Lower lobe of right lung (tissue), 2 donors: ENCODE measurements at regions not wholly inside any gene's neighbourhood (a gene's known extent, or its start where the extent isn't known, plus 50 kb on each side); places are given as distances from the start of the nearest gene placed in this dataset.

Experiments
- ATAC-seq, 2 donors: fragments of 200-7000 bp; cut with Tn5 transposase; one replicate each; pipeline ENCODE4 v1.9.1; 2020 to 2022; ENCODE audit warnings: mild to moderate bottlenecking in 2 of 2, moderate library complexity in 2 of 2
- DNase-seq: peaks from one replicate; pipeline ENCODE4 v3.0.0-alpha.2; 2020
- H3K27ac ChIP-seq: fragments of 200-600 bp; one replicate; pipeline ENCODE4 v1.8.0; 2022
- H3K27me3 ChIP-seq: fragments of 200-600 bp; one replicate; pipeline ENCODE4 v1.8.0; 2022; ENCODE audit warnings: low read depth
- H3K36me3 ChIP-seq: fragments of 200-600 bp; one replicate; pipeline ENCODE4 v1.8.0; 2022; ENCODE audit warnings: mild to moderate bottlenecking
- H3K4me1 ChIP-seq: fragments of 200-600 bp; one replicate; pipeline ENCODE4 v1.8.0; 2022
- H3K4me3 ChIP-seq: fragments of 200-600 bp; one replicate; pipeline ENCODE4 v1.8.0; 2022; ENCODE audit warnings: mild to moderate bottlenecking
- H3K9me3 ChIP-seq: fragments of 200-600 bp; one replicate; pipeline ENCODE4 v1.8.0; 2022
- intact Hi-C: fragments of 100-400 bp; cut with DNase I; formaldehyde crosslinking; loops from one replicate; pipeline ENCODE4 v1.11.0; 2022
- TF ChIP-seq, protein P1 (sequence below): fragments of 200-600 bp; IDR thresholded peaks from one replicate; pipeline ENCODE4 v1.8.0; 2022; ENCODE audit warnings: antibody characterized with exemption, mild to moderate bottlenecking
- donor health status: DM: no; HTN: yes; CAD: no; lungs with severe emphysema.

DNA sequence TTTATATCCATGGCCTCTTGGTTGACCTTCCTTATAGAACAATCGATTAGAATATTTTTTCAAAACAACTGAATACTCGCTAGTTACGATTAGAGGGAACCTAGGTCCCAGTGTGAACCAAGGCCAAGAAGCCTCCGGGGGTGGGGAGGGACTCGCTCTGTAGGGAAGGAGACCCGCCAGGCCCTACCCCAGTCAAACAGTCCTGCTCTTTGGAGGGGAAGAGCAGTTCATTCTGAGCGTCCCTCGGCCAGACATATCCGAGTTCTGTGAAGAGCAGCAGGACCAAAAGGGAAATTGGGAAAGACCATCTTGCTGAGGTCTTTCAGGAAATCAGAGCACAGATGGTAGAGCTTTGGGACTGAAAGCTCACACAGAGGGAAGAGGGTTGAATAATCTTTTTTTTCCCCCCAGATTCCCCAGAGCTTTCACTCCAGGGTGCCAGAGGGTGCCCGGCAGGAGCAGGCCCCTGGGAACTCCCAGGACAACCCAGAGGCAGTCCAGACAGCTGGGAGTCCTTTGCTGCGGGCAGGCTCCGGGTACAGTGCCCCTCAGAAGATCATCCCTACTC lies 137.2 kb upstream of the HES1 start:
- DNase-seq = no peak
- ATAC-seq = no peak
- Histone ChIP-seq H3K27ac (peak overlapping the region; percentile 20), H3K4me3 (no peak overlapping the region), H3K4me1 (peaks cover 40% of the 10 kb centered on the region), H3K36me3 (no peaks in the 10 kb centered on the region), H3K9me3 (no peaks in the 10 kb centered on the region), H3K27me3 (no peaks in the 10 kb centered on the region)
- intact Hi-C loops = no loop called here
- TF ChIP-seq, protein P1, sequence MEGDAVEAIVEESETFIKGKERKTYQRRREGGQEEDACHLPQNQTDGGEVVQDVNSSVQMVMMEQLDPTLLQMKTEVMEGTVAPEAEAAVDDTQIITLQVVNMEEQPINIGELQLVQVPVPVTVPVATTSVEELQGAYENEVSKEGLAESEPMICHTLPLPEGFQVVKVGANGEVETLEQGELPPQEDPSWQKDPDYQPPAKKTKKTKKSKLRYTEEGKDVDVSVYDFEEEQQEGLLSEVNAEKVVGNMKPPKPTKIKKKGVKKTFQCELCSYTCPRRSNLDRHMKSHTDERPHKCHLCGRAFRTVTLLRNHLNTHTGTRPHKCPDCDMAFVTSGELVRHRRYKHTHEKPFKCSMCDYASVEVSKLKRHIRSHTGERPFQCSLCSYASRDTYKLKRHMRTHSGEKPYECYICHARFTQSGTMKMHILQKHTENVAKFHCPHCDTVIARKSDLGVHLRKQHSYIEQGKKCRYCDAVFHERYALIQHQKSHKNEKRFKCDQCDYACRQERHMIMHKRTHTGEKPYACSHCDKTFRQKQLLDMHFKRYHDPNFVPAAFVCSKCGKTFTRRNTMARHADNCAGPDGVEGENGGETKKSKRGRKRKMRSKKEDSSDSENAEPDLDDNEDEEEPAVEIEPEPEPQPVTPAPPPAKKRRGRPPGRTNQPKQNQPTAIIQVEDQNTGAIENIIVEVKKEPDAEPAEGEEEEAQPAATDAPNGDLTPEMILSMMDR = no peak

DNA sequence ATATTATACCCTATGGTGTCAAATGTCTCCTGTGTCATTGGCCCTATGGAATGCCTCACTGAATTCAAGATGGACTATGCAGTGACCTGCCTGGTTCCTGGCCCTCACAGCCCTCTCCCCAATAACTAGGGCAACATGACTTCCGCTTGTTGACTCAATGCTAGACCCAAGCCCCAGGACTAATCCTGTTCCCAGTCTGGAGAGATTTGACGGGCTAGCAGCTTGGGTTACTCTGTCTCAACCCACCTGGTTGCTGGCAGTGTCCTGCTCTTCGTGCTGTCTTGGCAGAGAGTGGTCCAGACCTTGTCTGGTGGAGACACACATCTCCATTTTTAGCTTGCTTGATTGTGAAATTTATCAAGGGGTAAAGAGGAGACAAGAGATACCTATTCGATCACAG lies 135.8 kb upstream of the HES1 start:
- Histone ChIP-seq H3K36me3 (no peaks in the 10 kb centered on the region), H3K4me3 (no peak overlapping the region), H3K4me1 (peaks cover 54% of the 10 kb centered on the region), H3K27me3 (no peaks in the 10 kb centered on the region), H3K27ac (no peak overlapping the region), H3K9me3 (no peaks in the 10 kb centered on the region)
- ATAC-seq (no peak), DNase-seq (no peak)
- intact Hi-C loops = no loop called here
- TF ChIP-seq, protein P1 = no peak

DNA sequence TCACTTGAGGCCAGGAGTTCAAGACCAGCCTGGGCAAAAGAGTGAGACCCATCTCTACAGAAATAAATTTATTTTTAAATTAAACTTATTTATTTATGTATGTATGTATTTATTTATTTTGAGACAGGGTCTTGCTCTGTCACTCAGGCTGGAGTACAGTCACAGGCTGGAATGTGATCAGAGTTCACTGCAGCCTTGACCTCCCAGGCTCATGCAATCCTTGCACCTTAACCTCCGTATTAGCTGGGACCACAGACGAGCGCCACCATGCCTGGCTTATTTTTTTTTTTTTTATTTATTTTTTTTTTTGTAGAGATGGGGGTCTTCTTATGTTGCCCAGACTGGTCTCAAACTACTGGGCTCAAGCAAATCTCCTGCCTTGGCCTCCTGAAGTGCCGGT lies 135.2 kb upstream of the HES1 start:
- ATAC-seq (no peak), DNase-seq (no peak)
- TF ChIP-seq, protein P1 = no peak
- Histone ChIP-seq H3K27me3 (no peaks in the 10 kb centered on the region), H3K4me3 (no peak overlapping the region), H3K27ac (no peak overlapping the region), H3K4me1 (peaks cover 60% of the 10 kb centered on the region), H3K9me3 (no peaks in the 10 kb centered on the region), H3K36me3 (no peaks in the 10 kb centered on the region)
- intact Hi-C loops = no loop called here

DNA sequence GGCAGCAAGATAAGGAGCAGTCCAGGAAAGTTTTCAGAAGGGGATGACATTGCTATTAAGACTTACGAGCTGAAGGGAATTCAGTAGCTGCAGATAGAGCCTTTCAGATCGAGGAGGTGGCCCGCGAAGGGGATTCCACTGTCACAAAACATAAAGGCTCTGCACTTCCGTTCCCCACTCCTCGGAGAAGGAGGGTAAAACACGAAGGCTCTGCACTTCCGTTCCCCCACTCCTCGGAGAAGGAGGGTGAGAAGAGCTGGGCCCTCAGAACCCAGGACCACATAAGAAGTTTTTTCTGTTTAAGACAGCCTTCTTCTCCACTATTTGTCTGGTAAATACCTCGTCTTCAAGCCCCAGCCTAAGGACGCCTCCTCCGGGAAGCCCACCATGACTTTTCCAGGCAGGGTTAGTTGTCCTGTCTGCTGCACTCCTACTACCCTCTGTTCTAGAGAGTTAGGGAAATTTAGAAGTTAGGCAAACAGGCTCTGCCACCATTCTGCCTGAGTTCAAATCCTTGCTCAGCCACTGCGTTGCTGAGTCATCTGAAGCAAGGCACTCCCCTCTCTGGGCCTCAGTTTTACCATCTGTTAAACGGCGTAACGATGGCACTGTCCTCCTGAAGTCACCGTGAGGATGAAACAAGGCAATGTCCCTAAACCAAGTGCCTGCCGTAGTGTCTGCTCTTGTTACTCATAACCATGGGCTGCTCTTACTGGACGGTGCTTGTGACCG lies 134.1 kb upstream of the HES1 start:
- TF ChIP-seq, protein P1 = no peak
- peak overlapping the region; percentile 88 for H3K27ac ChIP-seq
- H3K36me3 ChIP-seq = no peaks in the 10 kb centered on the region
- H3K4me3 ChIP-seq = no peak overlapping the region
- intact Hi-C loops = no loop called here
- ATAC-seq = no peak
- H3K4me1 ChIP-seq = peaks cover 58% of the 10 kb centered on the region
- DNase-seq = no peak
- H3K9me3 ChIP-seq = no peaks in the 10 kb centered on the region
- H3K27me3 ChIP-seq = no peaks in the 10 kb centered on the region

DNA sequence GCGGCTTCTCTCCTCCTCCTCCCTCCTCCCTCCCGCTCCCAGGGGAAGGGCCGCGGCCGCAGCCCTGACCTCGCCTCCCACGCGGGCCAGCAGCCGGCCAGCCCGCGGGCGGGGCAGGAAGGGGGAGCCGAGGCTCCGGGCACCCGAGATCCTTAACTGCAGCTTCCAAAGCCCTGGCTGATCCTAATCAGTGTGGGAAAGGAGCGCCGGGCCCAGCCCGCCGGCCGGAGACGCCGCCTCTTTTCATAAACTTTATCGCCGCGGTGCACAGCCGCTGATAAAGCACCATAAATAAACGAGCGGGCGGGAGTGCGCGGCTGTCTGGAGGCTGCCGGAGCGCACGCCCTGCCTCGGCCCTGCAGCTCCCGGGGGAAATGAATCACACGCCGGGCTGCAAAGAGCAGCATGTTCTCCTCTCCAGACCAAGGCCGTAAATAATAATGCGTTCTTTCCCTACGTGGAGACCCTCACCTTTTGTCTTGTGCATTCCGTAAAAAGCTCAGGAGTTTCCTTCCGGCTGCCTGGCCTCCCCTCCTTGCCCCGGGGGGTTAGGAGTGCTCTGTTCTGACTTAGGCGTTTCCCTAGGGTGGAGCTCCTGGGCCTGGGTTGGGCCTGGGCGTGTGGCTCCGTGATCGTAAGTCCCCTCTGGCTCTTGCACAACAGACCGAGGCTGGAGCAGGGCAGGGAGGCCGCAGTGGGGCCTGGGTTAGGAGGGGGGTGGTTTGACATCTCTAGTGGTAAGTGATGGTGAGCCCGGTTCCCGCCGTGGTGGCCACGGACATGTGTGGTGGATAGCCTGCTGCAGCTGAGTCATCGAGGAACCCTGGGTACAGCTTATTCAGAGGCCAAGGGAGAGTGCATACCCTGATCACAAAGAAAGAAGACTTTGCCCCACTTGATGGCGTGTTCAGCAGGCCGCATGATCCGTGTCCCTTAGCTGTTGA lies 132.6 kb upstream of the HES1 start:
- peak overlapping the region; percentile 57 for H3K4me3 ChIP-seq
- H3K27me3 ChIP-seq = no peaks in the 10 kb centered on the region
- TF ChIP-seq, protein P1 = no peak
- peak overlapping the region; percentile 88 for H3K27ac ChIP-seq
- no peaks in the 10 kb centered on the region for H3K36me3 ChIP-seq
- no peaks in the 10 kb centered on the region for H3K9me3 ChIP-seq
- intact Hi-C loops = no loop called here
- peak; percentile 92 to 95 for ATAC-seq
- DNase-seq = peak; percentile 91
- peaks cover 43% of the 10 kb centered on the region for H3K4me1 ChIP-seq
